Spleen (tissue), 11 donors: ENCODE measurements at regions not wholly inside any gene's neighbourhood (a gene's known extent, or its start where the extent isn't known, plus 50 kb on each side); places are given as distances from the start of the nearest gene placed in this dataset.

Source experiments
- DNase-seq: peaks from one replicate; pipeline ENCODE4 v3.0.0-alpha.2; 2020
- H3K27ac ChIP-seq, 8 donors: fragments of 200-600 bp; sonication (generic) in 7 of 8; 1 replicate in 4 of 8; 2 replicates in 4 of 8; pipeline versions ENCODE4 v1.5.0 to v1.8.0; 2016 to 2021; ENCODE audit warnings: inconsistent platforms in 4 of 8, mild to moderate bottlenecking in 4 of 8, moderate library complexity in 1 of 8
- H3K27me3 ChIP-seq, 7 donors: fragments of 200-600 bp; sonication (generic) in 6 of 7; replicated peaks in 1 of 7; 1 replicate in 4 of 7; 2 replicates in 3 of 7; pipeline versions ENCODE4 v1.5.0 to v1.8.0; 2016 to 2021; ENCODE audit warnings: inconsistent platforms in 3 of 7, mild to moderate bottlenecking in 1 of 7
- H3K36me3 ChIP-seq, 6 donors: fragments of 200-600 bp; sonication (generic) in 5 of 6; 1 replicate in 4 of 6; 2 replicates in 2 of 6; pipeline versions ENCODE4 v1.5.0 to v1.8.0; 2016 to 2021; ENCODE audit warnings: inconsistent platforms in 2 of 6
- H3K4me1 ChIP-seq, 6 donors: fragments of 200-600 bp; sonication (generic) in 5 of 6; 1 replicate in 3 of 6; 2 replicates in 3 of 6; pipeline versions ENCODE4 v1.5.0 to v1.8.0; 2016 to 2021; ENCODE audit warnings: inconsistent platforms in 3 of 6
- H3K4me3 ChIP-seq, 8 donors: fragments of 200-600 bp; sonication (generic) in 7 of 8; 1 replicate in 4 of 8; 2 replicates in 4 of 8; pipeline versions ENCODE4 v1.5.0 to v1.8.0; 2016 to 2021; ENCODE audit warnings: inconsistent platforms in 4 of 8, mild to moderate bottlenecking in 4 of 8, moderate library complexity in 2 of 8
- H3K9me3 ChIP-seq, 8 donors: fragments of 200-600 bp; sonication (generic) in 7 of 8; 1 replicate in 4 of 8; 2 replicates in 4 of 8; pipeline versions ENCODE4 v1.5.0 to v1.8.0; 2016 to 2021; ENCODE audit warnings: inconsistent platforms in 4 of 8
- CTCF ChIP-seq, 11 experiments: fragments of 200-600 bp in 7 of 11; fragments of 450-650 bp in 4 of 11; sonication (generic) in 4 of 11; IDR thresholded peaks in 8 of 11; conservative IDR thresholded peaks in 3 of 11; 1 replicate in 7 of 11; 2 replicates in 4 of 11; pipeline versions ENCODE4 v1.4.0 to v1.8.0; 2016 to 2021; ENCODE audit warnings: antibody characterized with exemption in 11 of 11, inconsistent platforms in 4 of 11, mild to moderate bottlenecking in 1 of 11
- POLR2A ChIP-seq, 3 donors: fragments of 450-650 bp; IDR thresholded peaks; one replicate each; pipeline ENCODE4 v1.5.1; 2017; ENCODE audit warnings: antibody characterized with exemption in 3 of 3, mild to moderate bottlenecking in 1 of 3
- POLR2AphosphoS5 ChIP-seq, 3 donors: sonication (generic); formaldehyde crosslinking; IDR thresholded peaks; one replicate each; pipeline ENCODE4 v1.5.1; 2017; ENCODE audit warnings: antibody characterized with exemption in 3 of 3
- WGBS, 5 donors: extraction: QIAGEN DNeasy Blood & Tissue Kit in 3 of 5; methylation state at CpG; one replicate each; pipeline versions ENCODE4 v1.1.5 to v1.1.7; 2013 to 2018; 5-methylcytosine and 5-hydroxymethylcytosine counted together
- intact Hi-C: fragments of 100-400 bp; cut with DNase I; formaldehyde crosslinking; loops from one replicate; pipeline ENCODE4 v1.15.0; 2023; ENCODE audit warnings: low total_unique reads
- donor health status: healthy with polysubstance abuse.
- donor health status: DM: no; HTN: no; CAD: no; lungs with moderate emphysema.
- donor health status: DM: no; HTN: no; CAD: no.
- donor health status: Bipolar disorder and iron deficiency.
- donor health status: healthy.
- donor health status: DM: no; HTN: no; CAD: no.
- donor health status: DM: yes; HTN: yes; CAD: no.

GRCh38 chr10:85377029-85377806 lies 989.4 kb downstream of the GRID1 start:
- no peak overlapping the region for H3K27ac ChIP-seq
- no peak for DNase-seq
- H3K36me3 ChIP-seq: no peaks in the 10 kb centered on the region
- TF ChIP-seq POLR2AphosphoS5 (IDR thresholded peaks at IDR 0.05) (no peak), CTCF (IDR thresholded peaks at IDR 0.05 in 8 of 11, conservative IDR thresholded peaks at IDR 0.05 in 3 of 11) (no peak), POLR2A (IDR thresholded peaks at IDR 0.05) (no peak)
- no peaks in the 10 kb centered on the region for H3K27me3 ChIP-seq
- H3K4me1 ChIP-seq: no peaks in the 10 kb centered on the region
- WGBS, 5 donors: 75 to 84% (median 80%) methylated on average over 10 of the region's 10 CpGs
- H3K9me3 ChIP-seq: peaks cover 0 to 4% (median 0%) of the 10 kb centered on the region in 8 donors
- intact Hi-C loops: no loop called here
- H3K4me3 ChIP-seq: no peak overlapping the region

GRCh38 chr10:85379338-85379737 lies 987.3 kb downstream of the GRID1 start:
- 85 to 94% (median 91%) methylated on average over 3 of the region's 3 CpGs for WGBS, 5 donors
- no peak overlapping the region for H3K27ac ChIP-seq
- H3K4me1 ChIP-seq: no peaks in the 10 kb centered on the region
- H3K27me3 ChIP-seq: no peaks in the 10 kb centered on the region
- H3K4me3 ChIP-seq: no peak overlapping the region
- intact Hi-C loops: no loop called here
- no peak for DNase-seq
- no peaks in the 10 kb centered on the region for H3K36me3 ChIP-seq
- peaks cover 0 to 4% (median 0%) of the 10 kb centered on the region in 8 donors for H3K9me3 ChIP-seq
- TF ChIP-seq POLR2A (IDR thresholded peaks at IDR 0.05) (no peak), CTCF (IDR thresholded peaks at IDR 0.05 in 8 of 11, conservative IDR thresholded peaks at IDR 0.05 in 3 of 11) (no peak), POLR2AphosphoS5 (IDR thresholded peaks at IDR 0.05) (no peak)

- WGBS, 5 donors: 14 to 26% (median 19%) methylated on average over 1 of the region's 1 CpG
- DNase-seq: no peak
- intact Hi-C loops: no loop called here
Observed at GRCh38 chr10:85400981-85401695, 965.5 kb downstream of the GRID1 start.

More at GRCh38 chr10:85400981-85401695, 965.5 kb downstream of the GRID1 start:
- Histone ChIP-seq H3K36me3 (no peaks in the 10 kb centered on the region), H3K27me3 (no peaks in the 10 kb centered on the region), H3K27ac (no peak overlapping the region), H3K4me3 (no peak overlapping the region), H3K9me3 (no peaks in the 10 kb centered on the region), H3K4me1 (no peaks in the 10 kb centered on the region)
- no peak for TF ChIP-seq CTCF (IDR thresholded peaks at IDR 0.05 in 8 of 11, conservative IDR thresholded peaks at IDR 0.05 in 3 of 11)
- TF ChIP-seq POLR2A (IDR thresholded peaks at IDR 0.05): no peak
- no peak for TF ChIP-seq POLR2AphosphoS5 (IDR thresholded peaks at IDR 0.05)
